Loucy (cell line): ENCODE measurements at regions not wholly inside any gene's neighbourhood (a gene's known extent, or its start where the extent isn't known, plus 50 kb on each side); places are given as distances from the start of the nearest gene placed in this dataset.

Experiments used
- CTCF ChIP-seq: fragments of 200-600 bp; sonication (generic); conservative IDR thresholded peaks from 2 replicates; pipeline ENCODE4 v1.5.1; 2014; ENCODE audit warnings: mild to moderate bottlenecking, antibody characterized with exemption, low read length
- EZH2phosphoT487 ChIP-seq: fragments of 200-600 bp; IDR thresholded peaks from 2 replicates; pipeline ENCODE4 v1.6.1; 2018; ENCODE audit warnings: antibody characterized with exemption, mild to moderate bottlenecking, moderate library complexity, borderline replicate concordance

DNA sequence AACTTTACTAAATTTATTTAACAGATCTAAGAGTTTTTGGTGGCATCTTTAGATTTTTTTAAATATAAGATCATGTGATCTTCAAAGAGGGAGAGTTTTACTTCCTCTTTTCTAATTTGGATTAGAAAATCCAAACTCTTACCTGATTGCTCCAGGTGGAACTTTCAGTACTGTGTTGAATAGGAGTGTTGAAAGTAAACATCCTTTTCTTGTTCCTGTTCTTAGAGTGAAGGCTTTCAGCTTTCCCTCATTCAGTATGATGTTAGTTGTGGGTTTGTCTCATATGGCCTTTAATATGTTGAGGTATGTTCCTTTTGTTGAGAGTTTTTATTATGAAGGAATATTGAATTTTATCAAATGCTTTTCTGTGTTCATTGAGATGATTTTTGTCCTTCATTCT is 650.0 kb upstream of the SGCD start:
- TF ChIP-seq CTCF (no peak), EZH2phosphoT487 (no peak)
